GM12864 (cell line): ENCODE measurements at regions not wholly inside any gene's neighbourhood (a gene's known extent, or its start where the extent isn't known, plus 50 kb on each side); places are given as distances from the start of the nearest gene placed in this dataset.

Source experiments
- DNase-seq: peaks from one replicate; pipeline ENCODE4 v3.0.0-alpha.2; 2011; ENCODE audit warnings: low read depth
- H3K4me3 ChIP-seq: 2 replicates; pipeline ENCODE4 v1.5.1; 2011; ENCODE audit warnings: mild to moderate bottlenecking, low read depth, low read length, control low read depth
- CTCF ChIP-seq: IDR thresholded peaks from 2 replicates; pipeline ENCODE4 v1.5.1; 2011; ENCODE audit warnings: low read depth, mild to moderate bottlenecking, moderate library complexity, low read length, control low read depth, inconsistent platforms; ENCODE audit errors: missing control alignments

- TF ChIP-seq CTCF = no peak
Observed at GRCh38 chr1:164233149-164233548, 325.8 kb upstream of the PBX1 start.

GRCh38 chr1:164240081-164240480, 318.9 kb upstream of the PBX1 start:
- H3K4me3 ChIP-seq = no peak overlapping the region
- DNase-seq = no peak
- no peak for TF ChIP-seq CTCF

More at GRCh38 chr1:164233149-164233548, 325.8 kb upstream of the PBX1 start:
- no peak overlapping the region for H3K4me3 ChIP-seq
- DNase-seq = no peak

- no peak overlapping the region for H3K4me3 ChIP-seq
- DNase-seq = no peak
- TF ChIP-seq CTCF = no peak
Observed at GRCh38 chr1:164250365-164250764, 308.6 kb upstream of the PBX1 start.

GRCh38 chr1:164256456-164256855, 302.5 kb upstream of the PBX1 start:
- TF ChIP-seq CTCF = no peak
- DNase-seq = no peak
- H3K4me3 ChIP-seq = no peak overlapping the region

- no peak for DNase-seq
- no peak for TF ChIP-seq CTCF
- no peak overlapping the region for H3K4me3 ChIP-seq
Observed at GRCh38 chr1:164261691-164262240, 297.2 kb upstream of the PBX1 start.

GRCh38 chr1:164263540-164263939, 295.4 kb upstream of the PBX1 start:
- no peak for DNase-seq
- TF ChIP-seq CTCF = no peak
- H3K4me3 ChIP-seq = no peak overlapping the region

- no peak overlapping the region for H3K4me3 ChIP-seq
- TF ChIP-seq CTCF = no peak
- DNase-seq = no peak
Observed at GRCh38 chr1:164265232-164265631, 293.8 kb upstream of the PBX1 start.
